ENCODE measurements at regions not wholly inside any gene's neighbourhood (a gene's known extent, or its start where the extent isn't known, plus 50 kb on each side); places are given as distances from the start of the nearest gene placed in this dataset.

DNA sequence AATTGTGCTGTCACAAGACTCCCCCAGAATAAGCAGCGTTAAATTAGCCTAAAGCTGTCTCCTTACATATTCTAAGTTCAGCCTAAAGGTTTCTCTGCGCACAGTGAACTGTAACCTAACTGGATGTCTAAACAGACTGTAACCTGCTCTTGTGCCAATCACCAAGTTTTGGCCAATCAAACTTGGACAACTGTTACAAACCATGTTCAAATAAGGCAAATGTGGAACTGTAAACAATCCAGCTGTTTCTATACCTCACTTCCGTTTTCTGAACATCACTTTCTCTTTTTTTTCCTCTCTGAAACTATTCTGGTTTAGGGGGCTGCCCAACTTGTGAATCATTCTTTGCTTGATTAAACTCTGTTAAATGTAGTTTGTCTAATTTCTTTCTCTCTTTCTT, 252.2 kb upstream of the HABP2 start:
- 0 out of 2 replicates have a peak, but pooled peaks cover 5% of the 10 kb centered on the region for H3K9me2 ChIP-seq (ENCODE audit: insufficient read depth)
- ATAC-seq: no peak
- H3K27me3 ChIP-seq (ENCODE audit: insufficient read depth): no peaks in the 10 kb centered on the region
- Mint-ChIP-seq H3K4me1 (peaks cover 20% of the 10 kb centered on the region), H3K4me3 (no peak overlapping the region), H3K36me3 (ENCODE audit: low read depth) (no peaks in the 10 kb centered on the region), H3K27ac (no peak overlapping the region), H3K9me3 (no peaks in the 10 kb centered on the region), H3K27me3 (ENCODE audit: insufficient read depth, low read depth, poor library complexity) (peaks cover 4% of the 10 kb centered on the region)
- no peak overlapping the region for H3K27ac ChIP-seq (ENCODE audit: low read depth)
- no peak overlapping the region for H3K4me3 ChIP-seq
- no peak overlapping the region for H2AFZ ChIP-seq
- H3K4me2 ChIP-seq: no peak overlapping the region
- no peaks in the 10 kb centered on the region; the same call in 1 of the 2 replicates for H3K4me1 ChIP-seq (ENCODE audit: insufficient read depth)
- no peaks in the 10 kb centered on the region for H3F3A ChIP-seq (replicated peaks; ENCODE audit: low read depth)
- TF ChIP-seq ZNF114 (CRISPR knock-in tag; IDR thresholded peaks at IDR 0.05): no peak
- TF ChIP-seq JUNB (IDR thresholded peaks at IDR 0.05; ENCODE audit: unreplicated experiment): no peak
- no peak for TF ChIP-seq CREB1 (CRISPR knock-in tag; IDR thresholded peaks at IDR 0.05; ENCODE audit: low read depth)
- no peak for TF ChIP-seq EZH2 (IDR thresholded peaks at IDR 0.05; ENCODE audit: low read depth, unreplicated experiment)
- no peak for TF ChIP-seq EZH2phosphoT487 (IDR thresholded peaks at IDR 0.05; ENCODE audit: unreplicated experiment)
- TF ChIP-seq, protein P1, sequence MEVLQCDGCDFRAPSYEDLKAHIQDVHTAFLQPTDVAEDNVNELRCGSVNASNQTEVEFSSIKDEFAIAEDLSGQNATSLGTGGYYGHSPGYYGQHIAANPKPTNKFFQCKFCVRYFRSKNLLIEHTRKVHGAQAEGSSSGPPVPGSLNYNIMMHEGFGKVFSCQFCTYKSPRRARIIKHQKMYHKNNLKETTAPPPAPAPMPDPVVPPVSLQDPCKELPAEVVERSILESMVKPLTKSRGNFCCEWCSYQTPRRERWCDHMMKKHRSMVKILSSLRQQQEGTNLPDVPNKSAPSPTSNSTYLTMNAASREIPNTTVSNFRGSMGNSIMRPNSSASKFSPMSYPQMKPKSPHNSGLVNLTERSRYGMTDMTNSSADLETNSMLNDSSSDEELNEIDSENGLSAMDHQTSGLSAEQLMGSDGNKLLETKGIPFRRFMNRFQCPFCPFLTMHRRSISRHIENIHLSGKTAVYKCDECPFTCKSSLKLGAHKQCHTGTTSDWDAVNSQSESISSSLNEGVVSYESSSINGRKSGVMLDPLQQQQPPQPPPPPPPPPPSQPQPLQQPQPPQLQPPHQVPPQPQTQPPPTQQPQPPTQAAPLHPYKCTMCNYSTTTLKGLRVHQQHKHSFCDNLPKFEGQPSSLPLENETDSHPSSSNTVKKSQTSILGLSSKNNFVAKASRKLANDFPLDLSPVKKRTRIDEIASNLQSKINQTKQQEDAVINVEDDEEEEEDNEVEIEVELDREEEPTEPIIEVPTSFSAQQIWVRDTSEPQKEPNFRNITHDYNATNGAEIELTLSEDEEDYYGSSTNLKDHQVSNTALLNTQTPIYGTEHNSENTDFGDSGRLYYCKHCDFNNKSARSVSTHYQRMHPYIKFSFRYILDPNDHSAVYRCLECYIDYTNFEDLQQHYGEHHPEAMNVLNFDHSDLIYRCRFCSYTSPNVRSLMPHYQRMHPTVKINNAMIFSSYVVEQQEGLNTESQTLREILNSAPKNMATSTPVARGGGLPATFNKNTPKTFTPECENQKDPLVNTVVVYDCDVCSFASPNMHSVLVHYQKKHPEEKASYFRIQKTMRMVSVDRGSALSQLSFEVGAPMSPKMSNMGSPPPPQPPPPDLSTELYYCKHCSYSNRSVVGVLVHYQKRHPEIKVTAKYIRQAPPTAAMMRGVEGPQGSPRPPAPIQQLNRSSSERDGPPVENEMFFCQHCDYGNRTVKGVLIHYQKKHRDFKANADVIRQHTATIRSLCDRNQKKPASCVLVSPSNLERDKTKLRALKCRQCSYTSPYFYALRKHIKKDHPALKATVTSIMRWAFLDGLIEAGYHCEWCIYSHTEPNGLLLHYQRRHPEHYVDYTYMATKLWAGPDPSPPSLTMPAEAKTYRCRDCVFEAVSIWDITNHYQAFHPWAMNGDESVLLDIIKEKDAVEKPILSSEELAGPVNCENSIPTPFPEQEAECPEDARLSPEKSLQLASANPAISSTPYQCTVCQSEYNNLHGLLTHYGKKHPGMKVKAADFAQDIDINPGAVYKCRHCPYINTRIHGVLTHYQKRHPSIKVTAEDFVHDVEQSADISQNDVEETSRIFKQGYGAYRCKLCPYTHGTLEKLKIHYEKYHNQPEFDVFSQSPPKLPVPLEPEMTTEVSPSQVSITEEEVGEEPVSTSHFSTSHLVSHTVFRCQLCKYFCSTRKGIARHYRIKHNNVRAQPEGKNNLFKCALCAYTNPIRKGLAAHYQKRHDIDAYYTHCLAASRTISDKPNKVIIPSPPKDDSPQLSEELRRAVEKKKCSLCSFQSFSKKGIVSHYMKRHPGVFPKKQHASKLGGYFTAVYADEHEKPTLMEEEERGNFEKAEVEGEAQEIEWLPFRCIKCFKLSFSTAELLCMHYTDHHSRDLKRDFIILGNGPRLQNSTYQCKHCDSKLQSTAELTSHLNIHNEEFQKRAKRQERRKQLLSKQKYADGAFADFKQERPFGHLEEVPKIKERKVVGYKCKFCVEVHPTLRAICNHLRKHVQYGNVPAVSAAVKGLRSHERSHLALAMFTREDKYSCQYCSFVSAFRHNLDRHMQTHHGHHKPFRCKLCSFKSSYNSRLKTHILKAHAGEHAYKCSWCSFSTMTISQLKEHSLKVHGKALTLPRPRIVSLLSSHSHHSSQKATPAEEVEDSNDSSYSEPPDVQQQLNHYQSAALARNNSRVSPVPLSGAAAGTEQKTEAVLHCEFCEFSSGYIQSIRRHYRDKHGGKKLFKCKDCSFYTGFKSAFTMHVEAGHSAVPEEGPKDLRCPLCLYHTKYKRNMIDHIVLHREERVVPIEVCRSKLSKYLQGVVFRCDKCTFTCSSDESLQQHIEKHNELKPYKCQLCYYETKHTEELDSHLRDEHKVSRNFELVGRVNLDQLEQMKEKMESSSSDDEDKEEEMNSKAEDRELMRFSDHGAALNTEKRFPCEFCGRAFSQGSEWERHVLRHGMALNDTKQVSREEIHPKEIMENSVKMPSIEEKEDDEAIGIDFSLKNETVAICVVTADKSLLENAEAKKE (CRISPR knock-in tag; IDR thresholded peaks at IDR 0.05): no peak
- no peak for TF ChIP-seq POLR2AphosphoS5 (IDR thresholded peaks at IDR 0.05; ENCODE audit: low read depth)
- TF ChIP-seq ZNF331 (CRISPR knock-in tag; IDR thresholded peaks at IDR 0.05; ENCODE audit: low read depth): no peak
- TF ChIP-seq STAT1 (IDR thresholded peaks at IDR 0.05; ENCODE audit: unreplicated experiment): no peak
- TF ChIP-seq NANOG (IDR thresholded peaks at IDR 0.05; ENCODE audit: borderline replicate concordance): no peak
- no peak for TF ChIP-seq REST (IDR thresholded peaks at IDR 0.05; ENCODE audit: unreplicated experiment)
- H4K20me1 ChIP-seq (replicated peaks; ENCODE audit: insufficient read depth): no peaks in the 10 kb centered on the region
- no peaks in the 10 kb centered on the region for H3K36me3 ChIP-seq (ENCODE audit: insufficient read depth)
- DNase-seq (ENCODE audit: low spot score): no peak
- H3K79me2 ChIP-seq (replicated peaks; ENCODE audit: insufficient read depth): no peaks in the 10 kb centered on the region
